ENCODE measurements at regions not wholly inside any gene's neighbourhood (a gene's known extent, or its start where the extent isn't known, plus 50 kb on each side); places are given as distances from the start of the nearest gene placed in this dataset.
A peak's percentile ranks its signal among the peaks of the same experiment; 100 is the strongest.

DNA sequence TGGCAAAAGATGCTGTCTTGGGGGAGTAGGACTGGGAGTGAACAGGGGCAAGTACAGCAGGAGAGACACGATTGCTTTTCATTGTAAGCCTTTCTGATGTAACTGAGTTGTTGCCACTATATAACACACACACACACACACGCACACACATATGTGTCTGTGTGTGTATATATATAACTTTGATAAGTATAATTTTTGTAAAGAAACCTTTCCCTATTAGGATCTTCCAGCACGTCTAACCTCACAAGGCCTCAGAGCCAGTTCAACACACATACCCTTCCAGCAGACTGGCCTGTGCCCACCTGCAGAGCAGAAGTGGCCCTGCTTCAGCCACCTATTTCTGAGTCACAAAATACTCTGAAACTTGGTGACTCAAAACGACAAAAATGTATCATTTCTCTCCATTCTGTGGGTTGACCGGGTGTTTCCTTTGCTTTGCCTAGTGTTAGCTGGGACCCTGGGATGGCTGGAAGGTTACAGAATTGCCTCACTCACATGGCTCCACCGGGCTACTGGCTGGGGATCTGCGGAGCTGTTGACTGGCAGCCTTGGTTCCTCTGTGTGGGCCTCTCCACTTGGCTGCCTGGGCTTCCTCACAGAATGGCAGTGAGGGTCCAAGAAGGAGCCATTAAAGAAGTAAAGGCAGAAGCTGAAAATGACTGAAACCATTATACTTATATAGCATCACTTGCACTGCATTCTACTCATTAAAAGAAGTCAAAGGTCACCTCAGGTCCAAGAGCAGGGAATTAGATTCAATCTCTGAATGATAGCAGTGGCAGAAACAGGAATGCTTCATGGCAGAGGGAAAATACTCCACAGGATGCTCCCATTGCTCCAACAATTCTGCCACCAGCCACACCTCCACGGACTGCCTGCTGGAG is 126.4 kb downstream of the BANF2 start:
- peak overlapping the region; percentile 52; the same call in 2 of the 3 replicates for H2BK15ac ChIP-seq (ENCODE audit: low read depth, low read length)
- no peak overlapping the region; the same call in 1 of the 2 replicates for H3K4me2 ChIP-seq (ENCODE audit: low read depth, low read length)
- dilution Hi-C loops (cut with HindIII; ENCODE audit: low sequenced_read_pairs, unreplicated experiment) (no loop called here), intact Hi-C loops (cut with micrococcal nuclease) (no loop called here), in situ Hi-C loops (cut with MboI; ENCODE audit: low sequenced_read_pairs) (no loop called here)
- H2BK20ac ChIP-seq (ENCODE audit: low read depth, low read length), result peak overlapping the region; percentile 82
- ATAC-seq (ENCODE audit: low read depth) (peak; percentile 24), DNase-seq (peak; percentile 46)
- H3K4me3 ChIP-seq (ENCODE audit: insufficient read depth, low read depth, low read length), result no peak overlapping the region
- H3K4ac ChIP-seq (ENCODE audit: low read depth, low read length), result peak overlapping the region; percentile 71
- no TSS peak for BruUV-seq (replicated peaks)
- no peak overlapping the region; the same call in 1 of the 2 replicates for H3K27ac ChIP-seq (ENCODE audit: insufficient read depth, low read length)
- H3K9ac ChIP-seq (ENCODE audit: low read depth, low read length), result no peak overlapping the region
- peak overlapping the region; percentile 60; the same call in 1 of the 2 replicates for H4K91ac ChIP-seq (ENCODE audit: insufficient read depth, low read depth, low read length)
- POLR2A ChIA-PET (ENCODE audit: unreplicated experiment), result no interaction called here
- no peaks in the 10 kb centered on the region for H3K9me3 ChIP-seq (ENCODE audit: control insufficient read depth, insufficient read depth, low read length)
- H3K14ac ChIP-seq (replicated peaks; ENCODE audit: low read depth, low read length), result peak overlapping the region; percentile 85
- H3K27me3 ChIP-seq (ENCODE audit: control insufficient read depth, insufficient read depth, low read length), result no peaks in the 10 kb centered on the region
- H2AFZ ChIP-seq (replicated peaks; ENCODE audit: low read length, poor library complexity), result peak overlapping the region; percentile 64
- H3K9me1 ChIP-seq (ENCODE audit: insufficient read depth, low read length), result peaks cover 21% of the 10 kb centered on the region
- H2BK120ac ChIP-seq (ENCODE audit: low read depth, low read length), result peak overlapping the region; percentile 84
- no peaks in the 10 kb centered on the region for H4K20me1 ChIP-seq (ENCODE audit: insufficient read depth, low read length)
- H3K18ac ChIP-seq (ENCODE audit: low read depth, low read length), result peak overlapping the region; percentile 13; the same call in 1 of the 2 replicates
- H3K56ac ChIP-seq (ENCODE audit: extremely low read depth, insufficient read depth, low read length), result no peak overlapping the region
- peak overlapping the region; percentile 59 for H2BK5ac ChIP-seq (ENCODE audit: low read depth, low read length, poor library complexity, severe bottlenecking)
- peak overlapping the region; percentile 65 to 93 for H4K8ac ChIP-seq (ENCODE audit: low read depth in 2 of 2, low read length in 2 of 2)
- peaks cover 15% of the 10 kb centered on the region for H3K4me1 ChIP-seq (ENCODE audit: control insufficient read depth, insufficient read depth, low read length)
- no peak for TF ChIP-seq RAD21 (IDR thresholded peaks at IDR 0.05; ENCODE audit: low read length)
- no peak for TF ChIP-seq RCOR1 (IDR thresholded peaks at IDR 0.05; ENCODE audit: insufficient replicate concordance, low read length)
- 0 out of 2 replicates have a peak, but pooled peaks have one; percentile 39 for TF ChIP-seq CEBPB (IDR thresholded peaks at IDR 0.05; ENCODE audit: low read depth, low read length)
- TF ChIP-seq NFE2L2 (IDR thresholded peaks at IDR 0.05; ENCODE audit: low read depth, low read length), result no peak
- peak overlapping the region; percentile 21; the same call in 1 of the 2 replicates for H2AK5ac ChIP-seq (ENCODE audit: low read depth, low read length)
- H4K5ac ChIP-seq (ENCODE audit: low read depth, low read length), result peak overlapping the region; percentile 7; the same call in 1 of the 2 replicates
- WGBS, 2 experiments (ENCODE audit: extremely low coverage in 2 of 2, insufficient read length in 1 of 2), result 80% methylated on average over 3 of the region's 8 CpGs; no CpG with 5 or more reads in 1 of the 2 experiments
- CTCF ChIA-PET, result no interaction called here
- H3K79me1 ChIP-seq (ENCODE audit: low read depth in 1 of 2, low read length in 2 of 2), result no peaks in the 10 kb centered on the region
- peak overlapping the region; percentile 14 for H2AK9ac ChIP-seq (replicated peaks; ENCODE audit: low read depth, low read length, poor library complexity)
- no peaks in the 10 kb centered on the region for H3K36me3 ChIP-seq (ENCODE audit: control insufficient read depth, insufficient read depth, low read length)
- H3K23ac ChIP-seq (ENCODE audit: low read depth, low read length), result no peak overlapping the region

Data from IMR-90 (cell line).